IPS-18a (cell line): ENCODE measurements at regions not wholly inside any gene's neighbourhood (a gene's known extent, or its start where the extent isn't known, plus 50 kb on each side); places are given as distances from the start of the nearest gene placed in this dataset.

Experiments used
- H3K27ac ChIP-seq: one replicate; pipeline ENCODE4 v1.5.1; 2013; ENCODE audit warnings: low read length
- H3K27me3 ChIP-seq: one replicate; pipeline ENCODE4 v1.6.1; 2013; ENCODE audit warnings: mild to moderate bottlenecking, low read length; ENCODE audit not compliant: control insufficient read depth, insufficient read depth
- H3K36me3 ChIP-seq: one replicate; pipeline ENCODE4 v1.6.1; 2013; ENCODE audit warnings: low read depth, low read length; ENCODE audit not compliant: control insufficient read depth
- H3K4me1 ChIP-seq: one replicate; pipeline ENCODE4 v1.6.1; 2013; ENCODE audit warnings: low read depth, low read length; ENCODE audit not compliant: control insufficient read depth
- H3K4me3 ChIP-seq: one replicate; pipeline ENCODE4 v1.5.1; 2013; ENCODE audit warnings: low read length
- H3K9ac ChIP-seq: one replicate; pipeline ENCODE4 v1.6.1; 2013; ENCODE audit warnings: mild to moderate bottlenecking, low read length, moderate library complexity
- H3K9me3 ChIP-seq: one replicate; pipeline ENCODE4 v1.6.1; 2013; ENCODE audit warnings: low read depth, low read length; ENCODE audit not compliant: control insufficient read depth

GRCh38 chr16:86979984-86980553, 337.1 kb downstream of the C16orf95 start:
- Histone ChIP-seq H3K9ac (no peak overlapping the region), H3K4me1 (no peaks in the 10 kb centered on the region), H3K9me3 (no peaks in the 10 kb centered on the region), H3K27ac (no peak overlapping the region), H3K27me3 (no peaks in the 10 kb centered on the region), H3K36me3 (no peaks in the 10 kb centered on the region), H3K4me3 (no peak overlapping the region)

GRCh38 chr16:86980644-86981043, 336.5 kb downstream of the C16orf95 start:
- no peaks in the 10 kb centered on the region for H3K4me1 ChIP-seq
- no peak overlapping the region for H3K9ac ChIP-seq
- no peaks in the 10 kb centered on the region for H3K9me3 ChIP-seq
- no peaks in the 10 kb centered on the region for H3K27me3 ChIP-seq
- no peak overlapping the region for H3K4me3 ChIP-seq
- H3K36me3 ChIP-seq: no peaks in the 10 kb centered on the region
- no peak overlapping the region for H3K27ac ChIP-seq

GRCh38 chr16:86982347-86982596, 334.9 kb downstream of the C16orf95 start:
- Histone ChIP-seq H3K9me3 (no peaks in the 10 kb centered on the region), H3K4me3 (no peak overlapping the region), H3K27me3 (no peaks in the 10 kb centered on the region), H3K27ac (no peak overlapping the region), H3K36me3 (no peaks in the 10 kb centered on the region), H3K4me1 (no peaks in the 10 kb centered on the region), H3K9ac (no peak overlapping the region)

- H3K9me3 ChIP-seq: no peaks in the 10 kb centered on the region
- H3K4me3 ChIP-seq: no peak overlapping the region
- no peak overlapping the region for H3K27ac ChIP-seq
- no peaks in the 10 kb centered on the region for H3K4me1 ChIP-seq
- H3K9ac ChIP-seq: no peak overlapping the region
- no peaks in the 10 kb centered on the region for H3K27me3 ChIP-seq
- H3K36me3 ChIP-seq: no peaks in the 10 kb centered on the region
These were observed 334.3 kb downstream of the C16orf95 start for GRCh38 chr16:86982912-86983311.

GRCh38 chr16:86983621-86984020, 333.6 kb downstream of the C16orf95 start:
- Histone ChIP-seq H3K36me3 (no peaks in the 10 kb centered on the region), H3K27ac (no peak overlapping the region), H3K4me3 (no peak overlapping the region), H3K27me3 (no peaks in the 10 kb centered on the region), H3K4me1 (no peaks in the 10 kb centered on the region), H3K9ac (no peak overlapping the region), H3K9me3 (no peaks in the 10 kb centered on the region)

- no peaks in the 10 kb centered on the region for H3K9me3 ChIP-seq
- no peak overlapping the region for H3K27ac ChIP-seq
- no peak overlapping the region for H3K9ac ChIP-seq
- H3K36me3 ChIP-seq: no peaks in the 10 kb centered on the region
- H3K27me3 ChIP-seq: no peaks in the 10 kb centered on the region
- H3K4me1 ChIP-seq: no peaks in the 10 kb centered on the region
- H3K4me3 ChIP-seq: no peak overlapping the region
These were observed 332.8 kb downstream of the C16orf95 start for GRCh38 chr16:86984343-86984742.

- Histone ChIP-seq H3K27me3 (no peaks in the 10 kb centered on the region), H3K27ac (no peak overlapping the region), H3K4me3 (no peak overlapping the region), H3K4me1 (no peaks in the 10 kb centered on the region), H3K36me3 (no peaks in the 10 kb centered on the region), H3K9ac (no peak overlapping the region), H3K9me3 (no peaks in the 10 kb centered on the region)
These were observed 332.1 kb downstream of the C16orf95 start for GRCh38 chr16:86984991-86985647.

- Histone ChIP-seq H3K27ac (no peak overlapping the region), H3K9me3 (no peaks in the 10 kb centered on the region), H3K4me3 (no peak overlapping the region), H3K27me3 (no peaks in the 10 kb centered on the region), H3K9ac (no peak overlapping the region), H3K4me1 (no peaks in the 10 kb centered on the region), H3K36me3 (no peaks in the 10 kb centered on the region)
These were observed 331.6 kb downstream of the C16orf95 start for GRCh38 chr16:86985648-86986015.

- no peaks in the 10 kb centered on the region for H3K36me3 ChIP-seq
- H3K4me3 ChIP-seq: no peak overlapping the region
- no peaks in the 10 kb centered on the region for H3K9me3 ChIP-seq
- no peaks in the 10 kb centered on the region for H3K4me1 ChIP-seq
- no peak overlapping the region for H3K27ac ChIP-seq
- no peak overlapping the region for H3K9ac ChIP-seq
- H3K27me3 ChIP-seq: no peaks in the 10 kb centered on the region
These were observed 331.1 kb downstream of the C16orf95 start for GRCh38 chr16:86986136-86986535.

- Histone ChIP-seq H3K36me3 (no peaks in the 10 kb centered on the region), H3K4me1 (no peaks in the 10 kb centered on the region), H3K4me3 (no peak overlapping the region), H3K27me3 (no peaks in the 10 kb centered on the region), H3K9ac (no peak overlapping the region), H3K9me3 (no peaks in the 10 kb centered on the region), H3K27ac (no peak overlapping the region)
These were observed 330.2 kb downstream of the C16orf95 start for GRCh38 chr16:86986809-86987487.

- H3K9ac ChIP-seq: no peak overlapping the region
- no peak overlapping the region for H3K4me3 ChIP-seq
- H3K9me3 ChIP-seq: no peaks in the 10 kb centered on the region
- no peak overlapping the region for H3K27ac ChIP-seq
- no peaks in the 10 kb centered on the region for H3K36me3 ChIP-seq
- no peaks in the 10 kb centered on the region for H3K4me1 ChIP-seq
- H3K27me3 ChIP-seq: no peaks in the 10 kb centered on the region
These were observed 329.2 kb downstream of the C16orf95 start for GRCh38 chr16:86987746-86988670.
